HL-60 (cell line): ENCODE measurements at regions not wholly inside any gene's neighbourhood (a gene's known extent, or its start where the extent isn't known, plus 50 kb on each side); places are given as distances from the start of the nearest gene placed in this dataset.

Experiments
- DNase-seq, 2 experiments: peaks; one replicate each; pipeline ENCODE4 v3.0.0-alpha.2; 2010 to 2020; ENCODE audit warnings: low read depth in 1 of 2, low spot score in 1 of 2
- H3K27ac ChIP-seq: fragments of 250-450 bp; sonication (Bioruptor Pico); replicated peaks from 2 replicates; pipeline ENCODE4 v1.5.1; 2020; ENCODE audit warnings: mild to moderate bottlenecking, moderate library complexity
- H3K27me3 ChIP-seq: fragments of 250-450 bp; sonication (Bioruptor Pico); 2 replicates; pipeline ENCODE4 v1.5.1; 2021; ENCODE audit warnings: mild to moderate bottlenecking, moderate library complexity; ENCODE audit not compliant: insufficient read depth, poor library complexity, severe bottlenecking
- H3K4me3 ChIP-seq: replicated peaks from 2 replicates; pipeline ENCODE4 v1.5.1; 2011; ENCODE audit warnings: mild to moderate bottlenecking, control low read depth, low read length; ENCODE audit not compliant: insufficient read depth
- GABPA ChIP-seq: IDR thresholded peaks from 2 replicates; pipeline ENCODE4 v1.6.1; 2012; ENCODE audit warnings: low read depth
- POLR2AphosphoS5 ChIP-seq: IDR thresholded peaks from 2 replicates; pipeline ENCODE4 v1.6.1; 2012; ENCODE audit warnings: low read depth
- SPI1 ChIP-seq: IDR thresholded peaks from 2 replicates; pipeline ENCODE4 v1.6.1; 2012; ENCODE audit warnings: low read depth, mild to moderate bottlenecking, borderline replicate concordance
- TF ChIP-seq, protein P1 (sequence below): IDR thresholded peaks from 2 replicates; pipeline ENCODE4 v1.6.1; 2012; ENCODE audit warnings: low read depth; ENCODE audit not compliant: insufficient replicate concordance
- TF ChIP-seq, protein P2 (sequence below): IDR thresholded peaks from one replicate; pipeline ENCODE4 v1.5.1; 2011; ENCODE audit warnings: low read length, control low read depth, inconsistent platforms; ENCODE audit not compliant: insufficient read depth

- no peak overlapping the region for H3K27ac ChIP-seq
- DNase-seq: no peak
- TF ChIP-seq GABPA (no peak), POLR2AphosphoS5 (no peak), SPI1 (no peak)
- TF ChIP-seq, protein P1, sequence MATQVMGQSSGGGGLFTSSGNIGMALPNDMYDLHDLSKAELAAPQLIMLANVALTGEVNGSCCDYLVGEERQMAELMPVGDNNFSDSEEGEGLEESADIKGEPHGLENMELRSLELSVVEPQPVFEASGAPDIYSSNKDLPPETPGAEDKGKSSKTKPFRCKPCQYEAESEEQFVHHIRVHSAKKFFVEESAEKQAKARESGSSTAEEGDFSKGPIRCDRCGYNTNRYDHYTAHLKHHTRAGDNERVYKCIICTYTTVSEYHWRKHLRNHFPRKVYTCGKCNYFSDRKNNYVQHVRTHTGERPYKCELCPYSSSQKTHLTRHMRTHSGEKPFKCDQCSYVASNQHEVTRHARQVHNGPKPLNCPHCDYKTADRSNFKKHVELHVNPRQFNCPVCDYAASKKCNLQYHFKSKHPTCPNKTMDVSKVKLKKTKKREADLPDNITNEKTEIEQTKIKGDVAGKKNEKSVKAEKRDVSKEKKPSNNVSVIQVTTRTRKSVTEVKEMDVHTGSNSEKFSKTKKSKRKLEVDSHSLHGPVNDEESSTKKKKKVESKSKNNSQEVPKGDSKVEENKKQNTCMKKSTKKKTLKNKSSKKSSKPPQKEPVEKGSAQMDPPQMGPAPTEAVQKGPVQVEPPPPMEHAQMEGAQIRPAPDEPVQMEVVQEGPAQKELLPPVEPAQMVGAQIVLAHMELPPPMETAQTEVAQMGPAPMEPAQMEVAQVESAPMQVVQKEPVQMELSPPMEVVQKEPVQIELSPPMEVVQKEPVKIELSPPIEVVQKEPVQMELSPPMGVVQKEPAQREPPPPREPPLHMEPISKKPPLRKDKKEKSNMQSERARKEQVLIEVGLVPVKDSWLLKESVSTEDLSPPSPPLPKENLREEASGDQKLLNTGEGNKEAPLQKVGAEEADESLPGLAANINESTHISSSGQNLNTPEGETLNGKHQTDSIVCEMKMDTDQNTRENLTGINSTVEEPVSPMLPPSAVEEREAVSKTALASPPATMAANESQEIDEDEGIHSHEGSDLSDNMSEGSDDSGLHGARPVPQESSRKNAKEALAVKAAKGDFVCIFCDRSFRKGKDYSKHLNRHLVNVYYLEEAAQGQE: no peak
- no peak overlapping the region for H3K4me3 ChIP-seq
- no peaks in the 10 kb centered on the region for H3K27me3 ChIP-seq
These were observed 328.2 kb upstream of the ZNF462 start for GRCh38 chr9:106534800-106535199.

DNA sequence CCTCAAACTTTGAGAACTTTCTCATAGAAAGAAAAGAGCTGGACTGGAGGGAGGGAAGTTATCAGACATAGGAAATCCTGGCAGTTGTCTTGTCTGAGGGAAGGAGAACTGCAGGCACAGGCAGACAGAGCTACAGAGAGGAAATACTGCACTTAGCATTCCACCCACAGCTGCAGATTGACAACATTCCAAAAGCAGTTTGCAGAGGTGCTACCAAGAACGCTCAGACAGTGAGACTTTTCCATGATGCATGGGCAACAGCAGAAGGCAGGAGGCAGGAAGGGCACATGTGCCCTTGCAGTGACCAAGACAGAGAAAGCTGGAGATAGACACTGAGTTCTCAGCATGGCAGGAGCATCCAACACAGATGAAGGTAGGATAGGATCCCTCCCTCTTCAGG is 327.5 kb upstream of the ZNF462 start:
- no peaks in the 10 kb centered on the region for H3K27me3 ChIP-seq
- DNase-seq: no peak
- TF ChIP-seq SPI1 (no peak), GABPA (no peak), POLR2AphosphoS5 (no peak)
- TF ChIP-seq, protein P2, sequence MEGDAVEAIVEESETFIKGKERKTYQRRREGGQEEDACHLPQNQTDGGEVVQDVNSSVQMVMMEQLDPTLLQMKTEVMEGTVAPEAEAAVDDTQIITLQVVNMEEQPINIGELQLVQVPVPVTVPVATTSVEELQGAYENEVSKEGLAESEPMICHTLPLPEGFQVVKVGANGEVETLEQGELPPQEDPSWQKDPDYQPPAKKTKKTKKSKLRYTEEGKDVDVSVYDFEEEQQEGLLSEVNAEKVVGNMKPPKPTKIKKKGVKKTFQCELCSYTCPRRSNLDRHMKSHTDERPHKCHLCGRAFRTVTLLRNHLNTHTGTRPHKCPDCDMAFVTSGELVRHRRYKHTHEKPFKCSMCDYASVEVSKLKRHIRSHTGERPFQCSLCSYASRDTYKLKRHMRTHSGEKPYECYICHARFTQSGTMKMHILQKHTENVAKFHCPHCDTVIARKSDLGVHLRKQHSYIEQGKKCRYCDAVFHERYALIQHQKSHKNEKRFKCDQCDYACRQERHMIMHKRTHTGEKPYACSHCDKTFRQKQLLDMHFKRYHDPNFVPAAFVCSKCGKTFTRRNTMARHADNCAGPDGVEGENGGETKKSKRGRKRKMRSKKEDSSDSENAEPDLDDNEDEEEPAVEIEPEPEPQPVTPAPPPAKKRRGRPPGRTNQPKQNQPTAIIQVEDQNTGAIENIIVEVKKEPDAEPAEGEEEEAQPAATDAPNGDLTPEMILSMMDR: no peak
- TF ChIP-seq, protein P1: no peak
- no peak overlapping the region for H3K27ac ChIP-seq
- no peak overlapping the region for H3K4me3 ChIP-seq

DNA sequence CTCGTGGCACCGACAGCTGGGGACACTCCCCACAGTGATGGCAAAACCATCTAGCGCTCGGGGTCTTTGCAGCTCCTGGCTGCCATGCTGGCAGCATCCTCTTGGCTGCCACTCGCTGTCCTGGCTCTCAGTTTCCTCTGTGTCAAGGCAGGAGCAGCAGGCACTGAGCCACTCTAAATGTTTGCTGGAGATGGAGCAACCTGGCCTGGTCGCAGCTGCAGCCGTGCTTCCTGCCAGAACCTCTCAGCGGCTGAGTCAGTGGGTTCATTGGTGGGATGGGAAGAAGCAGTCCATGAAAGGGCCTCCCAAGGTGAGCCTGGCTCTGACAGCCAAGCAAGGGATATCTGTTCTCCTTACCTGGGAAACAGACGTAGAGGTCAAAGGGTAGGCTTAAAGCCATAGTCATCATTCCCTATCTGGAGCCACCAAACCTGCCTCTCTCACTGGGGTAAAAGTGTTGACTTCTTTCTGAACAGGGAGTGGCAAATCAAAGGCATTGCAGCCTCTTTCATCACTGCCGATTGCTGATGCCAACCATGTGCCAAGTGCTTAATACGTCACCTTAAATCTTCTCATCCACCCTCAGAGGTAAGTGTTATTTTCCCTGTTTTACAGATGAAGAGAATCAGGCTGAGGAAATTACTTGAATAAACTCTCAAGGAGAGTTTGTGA is 304.8 kb upstream of the ZNF462 start:
- Histone ChIP-seq H3K27me3 (no peaks in the 10 kb centered on the region), H3K4me3 (no peak overlapping the region), H3K27ac (no peak overlapping the region)
- no peak for DNase-seq
- TF ChIP-seq GABPA (no peak), POLR2AphosphoS5 (no peak), SPI1 (no peak)
- TF ChIP-seq, protein P2: no peak
- TF ChIP-seq, protein P1: no peak
